ENCODE measurements at regions not wholly inside any gene's neighbourhood (a gene's known extent, or its start where the extent isn't known, plus 50 kb on each side); places are given as distances from the start of the nearest gene placed in this dataset.

DNA sequence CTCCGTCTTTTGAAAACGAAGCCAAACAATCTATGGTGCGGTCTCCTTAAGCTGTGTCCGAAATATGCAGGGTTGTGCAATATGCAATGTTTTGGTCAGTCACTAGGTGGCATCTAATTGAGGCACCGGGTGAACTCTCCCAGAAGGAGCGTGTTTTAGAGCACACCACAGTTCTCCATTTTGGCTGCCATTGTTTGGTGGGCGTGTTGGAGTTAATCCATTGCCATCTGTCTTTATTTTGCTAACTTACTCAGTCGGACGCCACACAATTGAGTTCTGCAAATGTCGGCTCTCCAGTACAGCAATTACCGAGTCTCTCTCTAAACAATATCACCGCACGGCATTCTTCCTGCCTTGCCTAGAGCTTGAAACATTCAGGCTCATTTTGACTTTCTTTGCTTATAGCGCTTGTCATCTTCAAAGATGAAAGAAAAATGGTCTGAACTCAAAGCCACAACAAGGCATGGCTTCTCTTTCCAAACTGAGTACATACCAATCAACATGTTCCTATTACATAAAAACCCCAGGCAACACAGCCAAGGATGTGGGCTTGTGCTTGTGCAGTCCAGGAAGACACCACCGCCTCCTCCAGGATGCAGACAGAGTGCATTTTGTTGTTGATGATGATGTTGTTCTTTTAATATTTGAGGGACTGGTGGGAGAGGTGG lies 182.0 kb upstream of the SERP2 start:
- intact Hi-C loops (cut with micrococcal nuclease): no loop called here
- peak; percentile 38 to 61 (median 51) for DNase-seq

GRCh38 chr13:44193731-44194130 lies 179.9 kb upstream of the SERP2 start:
- no peak overlapping the region for H3K27ac ChIP-seq (ENCODE audit: low read depth in 1 of 2, low read length in 2 of 2)
- no peaks in the 10 kb centered on the region for H3K27me3 ChIP-seq (ENCODE audit: control insufficient read depth in 2 of 2, insufficient read depth in 2 of 2, low read length in 2 of 2)
- H3K4me1 ChIP-seq (ENCODE audit: control insufficient read depth in 1 of 2, insufficient read depth in 2 of 2, low read length in 2 of 2): no peaks in the 10 kb centered on the region
- Mint-ChIP-seq H3K4me1 (peaks cover 9% of the 10 kb centered on the region), H3K9me3 (peaks cover 0 to 3% (median 0%) of the 10 kb centered on the region in 7 donors), H3K27me3 (ENCODE audit: low read depth in 3 of 3) (peaks cover 0 to 4% (median 2%) of the 10 kb centered on the region in 3 donors), H3K4me3 (no peak overlapping the region), H3K36me3 (no peaks in the 10 kb centered on the region), H3K27ac (no peak overlapping the region)
- no peak overlapping the region for H3K4me2 ChIP-seq (replicated peaks; ENCODE audit: extremely low read depth, low read length, poor library complexity, severe bottlenecking)
- no peaks in the 10 kb centered on the region for H4K20me1 ChIP-seq (ENCODE audit: insufficient read depth, low read length)
- no peaks in the 10 kb centered on the region for H3K36me3 ChIP-seq (replicated peaks in 1 of 2; ENCODE audit: control insufficient read depth in 1 of 2, insufficient read depth in 2 of 2, low read length in 2 of 2)
- 93% methylated on average over 3 of the region's 3 CpGs for WGBS (ENCODE audit: insufficient coverage)
- H3K9me3 ChIP-seq (replicated peaks in 1 of 2; ENCODE audit: control insufficient read depth in 1 of 2, insufficient read depth in 1 of 2, low read length in 2 of 2): no peaks in the 10 kb centered on the region
- H3K9ac ChIP-seq (ENCODE audit: insufficient read depth, low read length, poor library complexity, severe bottlenecking): no peak overlapping the region
- no peak overlapping the region for H2AFZ ChIP-seq (ENCODE audit: insufficient read depth, low read depth, low read length, poor library complexity, severe bottlenecking)
- intact Hi-C loops (cut with micrococcal nuclease): no loop called here
- H3K79me2 ChIP-seq (ENCODE audit: insufficient read depth, low read length): no peaks in the 10 kb centered on the region
- no peak for DNase-seq
- TF ChIP-seq CTCF (IDR thresholded peaks at IDR 0.05): no peak
- no peak overlapping the region for H3K4me3 ChIP-seq (replicated peaks in 1 of 3; ENCODE audit: low read depth in 2 of 3, low read length in 3 of 3)

More for the DNA sequence above, 182.0 kb upstream of the SERP2 start:
- no peaks in the 10 kb centered on the region for H3K27me3 ChIP-seq (ENCODE audit: control insufficient read depth in 2 of 2, insufficient read depth in 2 of 2, low read length in 2 of 2)
- H3K9me3 ChIP-seq (replicated peaks in 1 of 2; ENCODE audit: control insufficient read depth in 1 of 2, insufficient read depth in 1 of 2, low read length in 2 of 2): no peaks in the 10 kb centered on the region
- no peak overlapping the region for H2AFZ ChIP-seq (ENCODE audit: insufficient read depth, low read depth, low read length, poor library complexity, severe bottlenecking)
- peaks cover 0 to 3% (median 0%) of the 10 kb centered on the region in 7 donors for H3K9me3 Mint-ChIP-seq
- no peaks in the 10 kb centered on the region for H3K36me3 Mint-ChIP-seq
- H4K20me1 ChIP-seq (ENCODE audit: insufficient read depth, low read length): no peaks in the 10 kb centered on the region
- peaks cover 9% of the 10 kb centered on the region for H3K4me1 Mint-ChIP-seq
- peaks cover 0 to 4% (median 2%) of the 10 kb centered on the region in 3 donors for H3K27me3 Mint-ChIP-seq (ENCODE audit: low read depth in 3 of 3)
- H3K79me2 ChIP-seq (ENCODE audit: insufficient read depth, low read length): no peaks in the 10 kb centered on the region
- peak; percentile 87 for TF ChIP-seq CTCF (IDR thresholded peaks at IDR 0.05)
- H3K9ac ChIP-seq (ENCODE audit: insufficient read depth, low read length, poor library complexity, severe bottlenecking): no peak overlapping the region
- no peak overlapping the region for H3K27ac ChIP-seq (ENCODE audit: low read depth in 1 of 2, low read length in 2 of 2)
- 81% methylated on average over 12 of the region's 15 CpGs for WGBS (ENCODE audit: insufficient coverage)
- H3K4me3 ChIP-seq (replicated peaks in 1 of 3; ENCODE audit: low read depth in 2 of 3, low read length in 3 of 3): no peak overlapping the region
- H3K4me3 Mint-ChIP-seq: no peak overlapping the region
- H3K4me1 ChIP-seq (ENCODE audit: control insufficient read depth in 1 of 2, insufficient read depth in 2 of 2, low read length in 2 of 2): no peaks in the 10 kb centered on the region
- H3K27ac Mint-ChIP-seq: peak overlapping the region in 1 of 7 donors; percentile 16
- no peaks in the 10 kb centered on the region for H3K36me3 ChIP-seq (replicated peaks in 1 of 2; ENCODE audit: control insufficient read depth in 1 of 2, insufficient read depth in 2 of 2, low read length in 2 of 2)
- no peak overlapping the region for H3K4me2 ChIP-seq (replicated peaks; ENCODE audit: extremely low read depth, low read length, poor library complexity, severe bottlenecking)
